HG02870 (cell line): ENCODE measurements at regions not wholly inside any gene's neighbourhood (a gene's known extent, or its start where the extent isn't known, plus 50 kb on each side); places are given as distances from the start of the nearest gene placed in this dataset.
"Not testable (repeated sequence)": the region's sequence is repeated elsewhere in the genome, so short reads cannot be mapped to it uniquely, and the experiment has no call there.

Experiments used
- ATAC-seq: cut with Tn5 transposase; IDR thresholded peaks from one replicate; pipeline ENCODE4 v1.9.1; 2021; ENCODE audit warnings: mild to moderate bottlenecking, moderate library complexity; ENCODE audit not compliant: unreplicated experiment

DNA sequence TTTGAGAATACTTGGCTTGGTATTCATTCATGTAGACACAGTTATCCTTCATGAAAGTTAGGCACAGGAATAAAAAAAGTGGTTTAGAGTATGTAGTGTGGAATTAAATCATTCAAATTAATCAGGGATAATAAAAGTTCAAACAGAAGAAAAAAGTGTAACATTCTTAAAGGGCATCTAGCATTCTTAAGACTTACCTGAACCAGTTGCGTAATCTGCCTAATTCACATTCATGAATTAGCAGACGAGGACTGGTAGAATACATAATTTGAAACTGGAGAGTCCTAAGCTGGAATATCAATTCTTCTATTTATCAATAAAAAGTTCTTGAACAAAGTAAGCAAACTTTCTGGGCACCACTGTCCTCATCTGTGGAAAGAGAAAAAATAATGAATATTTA, 157.0 kb upstream of the DEPDC1 start:
- ATAC-seq: no peak

DNA sequence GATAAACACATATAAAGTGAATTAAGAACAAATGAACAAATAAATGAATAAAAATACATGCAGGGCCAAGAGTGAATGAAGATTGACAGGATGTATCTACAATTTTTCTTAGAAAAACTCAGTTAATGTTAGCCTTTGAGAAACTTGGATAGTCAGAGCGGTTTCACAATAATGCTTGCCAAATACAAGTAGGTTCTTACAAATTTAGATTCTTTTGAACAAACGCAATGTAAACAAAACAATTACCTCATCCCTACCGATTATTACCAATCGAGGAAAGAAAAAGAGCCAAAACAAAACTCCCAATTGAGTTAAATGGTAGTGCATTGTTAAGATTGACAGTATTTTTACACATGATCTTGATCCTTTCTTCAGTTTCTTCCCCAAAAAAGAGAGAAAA, 176.9 kb upstream of the DEPDC1 start:
- no peak for ATAC-seq

DNA sequence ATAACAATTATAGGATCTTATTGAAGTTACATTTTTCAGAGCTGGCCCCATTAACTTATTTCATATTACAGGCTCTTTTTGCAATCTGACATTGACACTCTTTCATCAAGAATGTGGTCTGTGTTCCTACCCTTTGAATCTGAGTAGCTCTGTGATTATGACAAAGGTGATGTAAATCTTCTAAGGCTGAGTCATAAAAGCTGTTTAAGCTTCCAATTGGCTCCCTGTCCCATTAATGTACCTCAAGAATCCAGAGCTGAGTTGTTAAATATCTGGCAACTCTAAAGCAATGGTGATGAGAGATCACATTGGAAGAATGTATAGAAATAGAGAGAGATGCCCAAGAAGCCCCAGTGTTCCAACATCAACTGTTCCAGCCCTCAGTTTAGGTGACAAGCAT, 178.5 kb upstream of the DEPDC1 start:
- no peak for ATAC-seq

DNA sequence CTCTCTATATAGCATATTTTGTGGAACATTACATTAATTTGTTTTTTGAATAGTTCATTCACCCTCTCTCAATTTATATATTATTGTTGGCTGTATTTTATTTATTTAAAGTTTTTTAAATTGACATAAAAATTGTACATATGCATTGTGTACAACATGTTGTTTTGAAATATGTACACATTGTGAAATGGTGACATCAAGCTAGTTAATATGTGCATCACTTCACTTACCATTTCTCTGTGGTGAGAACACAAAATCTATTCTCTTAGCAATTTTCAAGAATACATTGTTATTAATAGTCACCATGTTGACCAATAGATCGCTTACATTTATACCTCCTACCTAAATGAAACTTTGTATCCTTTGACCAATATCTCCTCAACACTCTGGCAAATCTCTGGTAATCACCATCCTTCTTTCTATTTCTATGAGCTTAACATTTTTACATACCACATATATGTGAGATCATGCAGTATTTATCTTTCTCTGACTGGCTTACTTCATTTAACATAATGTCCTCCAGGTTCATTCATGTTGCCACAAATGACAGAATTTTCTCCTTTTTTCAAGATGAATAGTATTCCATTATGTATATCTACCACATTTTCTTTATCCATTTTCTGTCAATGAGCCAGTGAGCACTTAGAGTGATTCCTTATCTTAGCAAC, 180.9 kb upstream of the DEPDC1 start:
- ATAC-seq: no peak

DNA sequence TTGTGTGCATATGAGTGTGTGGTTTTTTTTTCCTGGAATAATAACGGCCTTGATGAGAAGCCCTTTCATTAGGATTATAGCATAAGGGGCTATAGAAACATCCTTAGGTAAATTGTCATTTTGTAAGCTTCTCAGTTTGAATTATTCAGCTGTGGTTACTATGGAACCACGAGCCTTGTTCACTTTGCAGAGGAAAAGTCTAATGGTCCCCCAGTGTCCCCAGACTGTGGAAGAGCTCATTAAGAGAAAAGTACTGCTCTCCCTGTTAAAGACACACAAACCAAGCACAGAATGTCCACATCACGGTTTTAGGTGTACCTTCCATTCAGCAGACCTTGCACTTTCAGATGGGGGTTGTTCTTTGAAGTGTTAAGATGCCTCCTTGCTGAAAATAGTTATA, 199.3 kb upstream of the DEPDC1 start:
- ATAC-seq: no peak

DNA sequence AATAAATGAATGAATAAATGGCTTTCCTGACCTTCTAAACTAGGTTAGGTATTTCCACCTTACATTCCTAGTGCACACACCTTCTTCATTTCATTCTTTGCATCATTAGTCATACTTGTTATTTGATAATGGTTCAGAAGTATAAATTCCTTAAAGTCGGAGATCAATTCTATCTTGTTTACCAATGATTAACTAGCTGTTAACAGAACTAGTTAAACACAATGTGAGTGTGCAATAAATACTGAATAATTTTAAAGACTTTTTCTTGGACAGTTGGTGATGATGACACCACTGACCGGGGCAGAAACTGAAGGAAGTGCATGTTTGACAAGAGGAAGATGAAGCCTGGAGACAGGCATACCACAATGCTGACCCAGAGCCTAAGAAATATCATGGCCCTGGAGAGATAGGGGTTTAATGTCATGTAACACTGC, 207.1 kb upstream of the DEPDC1 start:
- ATAC-seq: no peak

DNA sequence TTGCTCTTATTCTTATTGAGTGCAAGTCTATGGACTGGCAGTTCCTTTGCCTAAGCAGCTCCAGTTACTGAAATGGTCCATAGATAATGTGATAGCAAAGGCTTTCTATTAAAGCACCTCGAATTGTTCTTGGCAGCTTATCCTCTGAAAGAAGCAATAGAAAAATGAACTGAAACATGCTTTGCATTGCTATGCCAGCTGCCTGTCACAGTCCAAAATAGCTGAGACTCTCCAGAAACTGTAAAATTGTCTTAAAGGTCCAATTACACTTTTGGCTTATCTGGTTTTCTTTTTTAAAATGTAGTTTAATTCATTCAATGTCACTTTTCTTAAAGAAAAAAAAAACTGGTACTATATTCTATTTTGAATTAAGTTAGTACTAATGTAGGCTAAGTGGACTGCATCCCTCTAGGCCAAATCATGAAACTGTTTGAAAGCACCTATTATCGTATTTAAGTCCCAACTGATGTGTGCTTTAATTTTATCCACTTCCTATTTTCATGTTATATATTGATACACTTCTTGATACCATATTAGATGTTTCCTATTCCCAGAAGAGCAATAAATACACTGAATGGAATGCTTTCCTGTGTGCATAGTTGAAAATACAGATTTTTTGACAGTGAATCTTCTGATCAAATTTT, 208.0 kb upstream of the DEPDC1 start:
- no peak for ATAC-seq

DNA sequence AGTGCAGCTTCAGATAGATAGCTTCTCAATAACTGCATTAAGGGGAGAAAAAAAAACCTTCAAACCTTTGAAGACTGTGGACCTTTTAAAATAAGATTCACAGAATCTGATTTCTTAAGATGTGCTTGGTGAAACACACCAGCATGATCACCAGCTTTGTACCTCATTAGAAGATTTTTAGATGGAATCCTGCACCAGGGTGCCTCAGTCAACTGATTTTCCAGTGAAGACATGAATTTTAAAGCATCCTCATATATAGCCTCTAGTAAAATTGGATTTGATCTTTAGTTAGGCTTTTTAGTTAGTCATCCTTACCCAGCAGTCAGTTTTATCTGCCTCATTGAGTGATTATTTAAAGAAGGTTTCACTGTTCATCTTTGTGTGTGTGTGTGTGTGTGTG, 208.6 kb upstream of the DEPDC1 start:
- no peak for ATAC-seq

DNA sequence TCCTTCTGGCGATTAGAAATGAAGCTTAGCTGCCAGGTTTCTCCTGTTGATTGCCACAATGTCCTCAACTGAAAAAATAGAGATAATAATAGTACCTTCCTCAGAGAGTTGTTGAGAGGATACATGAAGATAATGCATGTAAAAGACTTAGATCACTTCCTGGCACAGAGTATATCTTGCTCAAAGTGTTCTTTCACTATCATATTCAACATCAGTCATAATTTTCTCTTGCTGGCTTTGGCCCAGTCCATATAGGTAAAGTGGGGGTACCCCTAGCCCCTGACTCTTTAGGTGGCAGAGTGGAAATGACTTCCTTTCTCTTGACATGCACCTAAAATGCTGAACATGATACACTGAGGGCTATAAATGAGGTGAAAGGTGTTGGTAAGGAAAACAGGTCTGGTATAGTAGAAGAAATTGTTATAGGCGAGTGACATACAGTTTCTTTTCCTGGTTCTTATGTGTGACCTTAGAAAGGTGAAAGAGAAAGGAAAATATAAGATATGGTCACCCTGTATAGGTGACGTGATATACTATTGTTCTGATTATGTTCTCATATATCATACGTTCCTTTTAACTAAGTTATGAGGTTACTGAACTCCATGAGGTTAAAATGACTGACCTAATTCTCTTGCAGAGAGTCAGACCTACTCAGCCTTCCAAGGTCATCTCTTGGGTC, 209.9 kb upstream of the DEPDC1 start:
- no peak for ATAC-seq

DNA sequence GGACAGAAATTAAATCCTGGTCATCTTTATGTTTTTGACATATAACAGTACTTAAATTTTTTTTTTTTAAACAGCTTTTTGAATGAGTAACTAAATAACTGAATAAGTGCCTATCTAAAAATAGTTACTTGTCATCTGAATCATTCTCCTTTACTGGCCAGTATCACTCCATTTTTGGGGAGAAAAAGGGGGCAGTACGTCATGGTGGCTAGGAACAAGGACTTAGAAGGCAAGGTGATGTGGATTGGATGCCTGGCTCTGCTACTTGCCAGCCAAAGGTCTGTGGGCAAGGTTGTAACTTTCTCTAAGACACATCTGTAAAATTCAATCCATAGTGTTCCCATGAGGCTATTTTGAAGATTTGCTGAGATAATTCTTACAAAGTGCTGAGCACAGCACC, 220.4 kb upstream of the DEPDC1 start:
- no peak for ATAC-seq

DNA sequence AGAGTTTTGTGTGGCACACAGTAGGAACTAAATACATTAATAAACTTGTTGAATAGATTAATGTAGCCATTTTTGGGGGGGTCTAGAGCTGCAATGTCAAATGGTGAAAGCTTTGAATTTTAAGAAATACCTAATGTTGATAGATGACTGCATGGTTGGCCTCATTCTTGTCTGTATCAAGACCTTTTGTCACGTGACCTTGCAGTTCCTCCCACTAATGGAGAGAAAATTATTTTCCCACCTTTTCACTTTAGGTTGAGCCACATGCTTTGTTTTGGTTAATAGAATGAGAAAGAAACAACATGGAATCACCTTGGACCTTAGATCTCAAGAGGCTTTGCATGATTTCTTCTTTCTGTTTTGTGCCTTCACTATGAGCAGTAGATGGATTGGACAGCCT, 223.6 kb upstream of the DEPDC1 start:
- no peak for ATAC-seq

DNA sequence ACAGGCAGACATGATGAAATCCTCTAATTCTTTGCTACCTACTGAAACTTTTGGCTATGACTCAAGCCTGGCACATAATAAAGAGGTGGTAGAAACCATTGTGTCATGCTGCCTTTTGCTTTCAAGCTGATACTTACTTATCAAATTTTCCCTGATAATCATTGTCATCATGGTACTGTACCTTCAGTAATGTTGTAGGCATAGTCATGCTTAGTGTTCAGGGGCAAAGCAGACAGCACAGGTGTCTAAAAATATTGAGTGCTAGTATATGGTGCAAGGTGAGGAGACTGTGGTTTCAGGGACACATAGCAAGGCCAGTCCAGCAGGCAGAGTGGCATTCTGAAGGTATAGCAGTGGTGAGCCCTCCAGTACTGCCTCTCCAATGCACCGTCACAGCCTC, 226.9 kb upstream of the DEPDC1 start:
- no peak for ATAC-seq

DNA sequence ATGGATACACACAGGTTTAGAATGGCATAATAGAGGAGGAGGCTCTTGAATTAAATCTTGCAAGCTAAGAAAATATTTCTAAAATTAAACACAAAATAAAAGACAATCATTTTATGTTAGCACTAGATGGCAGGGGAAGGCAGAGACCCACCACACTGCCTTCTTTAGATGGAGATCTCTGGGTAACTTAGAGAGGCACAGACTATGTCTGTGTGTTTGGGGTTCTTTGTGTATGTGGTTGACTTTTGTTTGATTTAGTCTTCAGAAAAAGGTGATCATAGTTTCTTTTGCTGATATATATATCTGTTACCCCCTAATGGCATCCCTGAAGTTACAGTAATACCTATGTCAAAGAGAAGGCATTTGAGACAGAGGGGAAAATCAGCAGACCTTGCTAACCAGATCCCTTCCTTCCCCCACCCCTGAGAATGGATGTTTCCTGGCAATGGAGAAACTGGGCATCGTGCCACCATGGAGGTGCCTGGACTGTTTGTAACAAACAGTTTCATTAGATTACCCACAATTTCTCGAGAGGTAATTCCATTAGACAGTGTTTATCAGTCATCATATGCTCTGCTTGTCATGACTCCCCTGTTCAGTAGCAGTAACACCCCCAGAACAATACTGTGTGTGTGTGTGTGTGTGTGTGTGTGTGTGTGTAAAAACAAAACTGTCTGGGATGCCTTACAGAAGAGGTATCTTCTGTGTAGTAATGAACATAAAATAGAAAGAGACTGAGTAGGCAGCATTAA, 228.3 kb upstream of the DEPDC1 start:
- no peak for ATAC-seq

DNA sequence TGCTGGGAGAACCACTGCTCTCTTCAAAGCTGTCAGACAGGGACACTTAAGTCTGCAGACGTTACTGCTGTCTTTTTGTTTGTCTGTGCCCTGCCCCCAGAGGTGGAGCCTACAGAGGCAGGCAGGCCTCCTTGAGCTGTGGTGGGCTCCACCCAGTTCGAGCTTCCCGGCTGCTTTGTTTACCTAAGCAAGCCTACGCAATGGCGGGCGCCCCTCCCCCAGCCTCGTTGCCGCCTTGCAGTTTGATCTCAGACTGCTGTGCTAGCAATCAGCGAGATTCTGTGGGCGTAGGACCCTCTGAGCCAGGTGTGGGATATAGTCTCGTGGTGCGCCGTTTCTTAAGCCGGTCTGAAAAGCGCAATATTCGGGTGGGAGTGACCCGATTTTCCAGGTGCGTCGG, 242.6 kb upstream of the DEPDC1 start:
- not testable (repeated sequence) for ATAC-seq

DNA sequence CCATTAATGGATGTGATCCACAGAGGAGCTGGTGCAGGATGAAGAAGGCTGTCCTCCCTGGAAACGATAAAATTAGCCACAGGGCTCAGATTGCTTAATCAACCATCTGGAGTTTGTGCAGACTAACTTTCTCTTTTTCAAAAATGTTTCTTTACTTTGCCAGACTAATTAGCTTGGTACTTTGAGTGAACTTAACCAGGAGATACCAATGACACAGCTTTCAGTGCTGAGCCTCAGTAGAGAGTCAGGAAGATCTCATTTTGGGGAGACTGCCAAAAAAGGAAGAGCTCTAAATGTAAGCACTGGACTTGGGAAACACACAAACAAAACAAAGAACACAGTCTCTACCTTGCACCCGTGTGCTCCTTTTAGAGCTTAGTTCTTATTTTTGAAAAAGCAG, 248.1 kb upstream of the DEPDC1 start:
- no peak for ATAC-seq

DNA sequence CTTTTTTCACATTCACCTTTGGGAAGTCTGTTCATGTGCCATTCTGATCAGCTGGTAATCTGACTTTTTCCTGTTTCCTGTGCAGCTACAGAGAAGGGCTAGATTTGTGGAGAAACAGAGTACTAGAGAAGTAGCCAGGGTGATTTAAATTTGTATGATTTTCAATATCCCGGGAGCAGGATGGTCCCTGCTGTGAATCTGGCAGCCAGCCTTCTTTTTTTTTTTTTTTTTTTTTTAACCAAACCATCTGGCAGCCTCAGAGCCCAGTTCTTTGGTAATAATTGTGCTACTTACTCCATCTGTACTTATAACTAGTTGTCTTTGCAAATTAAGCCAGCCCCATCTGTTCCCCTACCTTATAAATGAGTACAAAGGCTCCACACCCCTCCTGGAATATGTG, 248.6 kb upstream of the DEPDC1 start:
- no peak for ATAC-seq

DNA sequence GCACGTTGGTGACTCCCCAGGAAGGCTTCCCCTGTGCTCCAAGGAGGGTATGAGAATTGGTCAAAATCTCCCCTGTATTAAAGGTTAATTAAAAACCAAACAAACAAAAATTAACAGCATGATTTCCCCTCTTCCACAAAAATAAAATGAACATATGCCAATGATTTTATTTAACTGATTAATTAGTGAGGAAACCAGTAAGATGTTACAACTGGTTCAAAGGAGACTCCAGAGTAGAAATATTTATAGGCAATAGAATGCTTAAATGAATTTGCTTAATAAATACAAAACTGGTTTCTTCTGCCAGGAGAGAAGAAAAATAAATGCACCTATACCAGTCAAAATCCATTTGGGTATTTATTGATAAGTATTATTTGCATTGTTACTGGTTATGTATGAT, 249.5 kb upstream of the DEPDC1 start:
- no peak for ATAC-seq

DNA sequence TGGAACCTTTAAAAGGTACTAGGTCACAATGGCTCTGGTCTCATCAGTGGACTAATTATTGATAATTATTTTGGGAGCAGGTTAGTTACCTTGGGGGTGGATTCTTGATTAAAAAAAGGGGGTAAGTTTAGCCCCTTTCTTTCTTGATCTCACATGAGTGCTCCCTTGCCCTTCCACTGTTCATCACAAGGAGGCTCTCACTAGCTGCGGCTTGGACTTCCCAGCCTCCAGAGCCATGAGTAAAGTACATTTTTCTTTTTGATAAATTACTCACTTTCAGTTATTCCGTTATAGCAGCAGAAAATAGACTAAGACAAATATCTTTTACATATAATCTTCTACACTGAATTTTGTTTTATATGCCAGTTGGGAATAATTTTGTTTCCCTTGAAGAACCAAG, 254.8 kb upstream of the DEPDC1 start:
- no peak for ATAC-seq

DNA sequence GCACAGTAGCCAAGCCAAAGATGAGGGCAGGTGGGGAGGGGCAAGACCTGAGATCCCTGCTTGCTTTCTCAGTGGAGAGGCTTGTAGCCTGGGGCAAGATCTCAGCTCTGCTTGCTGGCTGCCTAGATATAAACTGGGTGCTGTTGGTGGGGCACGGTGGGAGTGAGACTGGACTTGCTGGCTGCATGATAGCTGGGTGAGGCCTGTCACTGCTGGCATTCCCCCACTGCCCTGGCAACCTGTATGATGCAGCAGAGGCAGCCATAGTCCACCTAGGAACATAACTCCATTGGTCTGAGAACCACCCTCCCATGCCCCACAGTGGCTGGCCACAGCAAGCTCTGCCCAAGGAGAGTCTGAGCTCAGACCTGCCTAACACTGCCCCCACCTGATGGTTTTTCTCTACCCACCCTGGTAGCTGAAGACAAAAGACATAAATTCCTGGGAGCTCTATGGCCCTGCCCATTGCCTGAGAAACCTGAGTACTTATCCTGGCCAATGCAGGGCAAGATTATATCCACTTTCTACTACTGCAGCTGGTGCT, 261.9 kb upstream of the DEPDC1 start:
- no peak for ATAC-seq

DNA sequence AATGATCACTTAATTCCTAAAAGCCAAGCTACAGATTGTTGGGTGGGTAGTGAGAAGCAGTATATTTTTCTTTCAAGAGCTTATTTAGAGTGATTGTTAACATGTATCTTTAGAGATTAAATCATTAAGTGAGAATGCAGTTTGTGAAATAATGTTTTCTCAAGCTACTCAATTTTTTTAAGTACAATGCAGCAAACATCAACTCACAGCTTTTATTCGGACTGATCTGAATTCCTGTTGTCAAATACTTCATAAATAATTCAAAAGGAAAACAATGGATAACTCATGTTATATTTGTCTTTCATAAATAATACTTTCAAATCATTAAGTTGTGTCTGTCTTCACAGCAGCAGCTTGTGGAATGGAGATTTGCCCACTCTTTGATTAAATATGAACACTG, 271.1 kb upstream of the DEPDC1 start:
- ATAC-seq: no peak

DNA sequence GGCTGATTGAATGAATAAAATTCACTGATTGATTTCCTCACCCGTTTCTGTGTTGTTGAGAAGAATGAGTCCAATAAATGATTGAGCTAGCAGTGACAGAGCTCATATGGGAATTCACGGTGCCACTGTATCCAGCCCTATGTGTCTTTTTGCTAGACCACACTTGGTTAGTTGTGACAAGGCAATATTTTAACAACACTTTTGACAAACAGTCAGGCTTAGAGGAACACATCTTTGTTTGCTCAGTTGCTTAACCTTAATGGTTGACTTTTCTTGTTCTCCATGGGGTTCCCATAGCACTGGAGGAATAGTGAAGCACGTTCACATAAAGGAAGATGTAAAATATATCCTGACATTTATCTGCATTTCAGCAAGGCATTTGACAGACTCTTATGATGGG, 273.9 kb upstream of the DEPDC1 start:
- no peak for ATAC-seq
